GM12872 (cell line): ENCODE measurements at regions not wholly inside any gene's neighbourhood (a gene's known extent, or its start where the extent isn't known, plus 50 kb on each side); places are given as distances from the start of the nearest gene placed in this dataset.

ENCODE experiments used
- TF ChIP-seq, protein P1 (sequence below): IDR thresholded peaks from 3 replicates; pipeline ENCODE4 v1.5.1; 2011; ENCODE audit warnings: low read depth, mild to moderate bottlenecking, low read length, moderate library complexity; ENCODE audit not compliant: insufficient read depth

- TF ChIP-seq, protein P1, sequence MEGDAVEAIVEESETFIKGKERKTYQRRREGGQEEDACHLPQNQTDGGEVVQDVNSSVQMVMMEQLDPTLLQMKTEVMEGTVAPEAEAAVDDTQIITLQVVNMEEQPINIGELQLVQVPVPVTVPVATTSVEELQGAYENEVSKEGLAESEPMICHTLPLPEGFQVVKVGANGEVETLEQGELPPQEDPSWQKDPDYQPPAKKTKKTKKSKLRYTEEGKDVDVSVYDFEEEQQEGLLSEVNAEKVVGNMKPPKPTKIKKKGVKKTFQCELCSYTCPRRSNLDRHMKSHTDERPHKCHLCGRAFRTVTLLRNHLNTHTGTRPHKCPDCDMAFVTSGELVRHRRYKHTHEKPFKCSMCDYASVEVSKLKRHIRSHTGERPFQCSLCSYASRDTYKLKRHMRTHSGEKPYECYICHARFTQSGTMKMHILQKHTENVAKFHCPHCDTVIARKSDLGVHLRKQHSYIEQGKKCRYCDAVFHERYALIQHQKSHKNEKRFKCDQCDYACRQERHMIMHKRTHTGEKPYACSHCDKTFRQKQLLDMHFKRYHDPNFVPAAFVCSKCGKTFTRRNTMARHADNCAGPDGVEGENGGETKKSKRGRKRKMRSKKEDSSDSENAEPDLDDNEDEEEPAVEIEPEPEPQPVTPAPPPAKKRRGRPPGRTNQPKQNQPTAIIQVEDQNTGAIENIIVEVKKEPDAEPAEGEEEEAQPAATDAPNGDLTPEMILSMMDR, result no peak
Observed at GRCh38 chr18:27797484-27797883, 379.4 kb downstream of the CDH2 start.

- TF ChIP-seq, protein P1, result no peak
Observed at GRCh38 chr18:27794181-27794926, 382.6 kb downstream of the CDH2 start.

GRCh38 chr18:27793013-27793785 lies 383.7 kb downstream of the CDH2 start:
- TF ChIP-seq, protein P1, result no peak

- TF ChIP-seq, protein P1, result no peak
Observed at GRCh38 chr18:27789406-27789805, 387.5 kb downstream of the CDH2 start.

DNA sequence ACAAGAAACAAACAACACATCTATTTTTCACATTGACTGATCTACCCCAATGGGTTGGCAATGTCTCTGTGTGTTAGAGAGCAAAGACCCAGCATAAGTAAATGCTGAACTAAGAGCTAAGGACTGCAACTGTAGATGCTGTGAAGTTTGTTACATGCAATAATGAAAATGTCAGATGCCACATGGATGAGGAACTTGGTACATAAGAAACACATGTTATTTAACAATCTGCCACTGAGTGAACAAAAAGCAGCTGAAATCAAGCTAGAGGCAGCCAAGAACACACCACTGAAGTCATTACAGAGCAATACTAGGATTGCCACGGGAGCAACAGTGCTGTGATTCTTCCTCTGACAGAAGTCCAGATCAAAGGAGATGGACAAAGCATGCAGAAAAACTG lies 389.4 kb downstream of the CDH2 start:
- TF ChIP-seq, protein P1, result no peak

GRCh38 chr18:27785815-27786471 lies 391.0 kb downstream of the CDH2 start:
- TF ChIP-seq, protein P1, result no peak

GRCh38 chr18:27780061-27780745 lies 396.7 kb downstream of the CDH2 start:
- TF ChIP-seq, protein P1, result no peak
